A673 (cell line): ENCODE measurements at regions not wholly inside any gene's neighbourhood (a gene's known extent, or its start where the extent isn't known, plus 50 kb on each side); places are given as distances from the start of the nearest gene placed in this dataset.

Source experiments
- BruUV-seq: library from RNA; stranded (reverse); fragments of 400-500 nt; replicated peaks from 2 replicates; lab custom pipeline; 2021; lab: Mats Ljungman, UMichigan
- CTCF ChIA-PET: fragments of 300-600 bp; sonication (Branson Sonifier 250); formaldehyde crosslinking; loops from one replicate; lab custom pipeline; 2022; ENCODE audit warnings: antibody characterized with exemption; lab: Charles Lee
- POLR2A ChIA-PET: fragments of 300-600 bp; sonication (Branson Sonifier 250); formaldehyde crosslinking; loops from one replicate; lab custom pipeline; 2022; ENCODE audit warnings: antibody characterized with exemption; ENCODE audit not compliant: low non-redundant PET; lab: Charles Lee
- DNase-seq: peaks from one replicate; pipeline ENCODE4 v3.0.0-alpha.2; 2015; ENCODE audit warnings: low spot score
- H3K27ac ChIP-seq: fragments of 200-600 bp; sonication (generic); 2 replicates; pipeline ENCODE4 v1.5.1; 2016; ENCODE audit warnings: mixed run types, low read depth, mild to moderate bottlenecking, mixed read lengths, antibody characterized with exemption, low read length; ENCODE audit not compliant: poor library complexity, severe bottlenecking
- H3K27me3 ChIP-seq: fragments of 200-600 bp; sonication (generic); replicated peaks from 2 replicates; pipeline ENCODE4 v1.6.1; 2017; ENCODE audit warnings: mixed run types, low read depth, mild to moderate bottlenecking, mixed read lengths, antibody characterized with exemption, low read length; ENCODE audit not compliant: insufficient read depth, poor library complexity
- H3K36me3 ChIP-seq: fragments of 200-600 bp; sonication (generic); 2 replicates; pipeline ENCODE4 v1.6.1; 2016; ENCODE audit warnings: mixed run types, mild to moderate bottlenecking, mixed read lengths, antibody characterized with exemption, low read length; ENCODE audit not compliant: insufficient read depth, poor library complexity, severe bottlenecking
- H3K4me1 ChIP-seq: fragments of 200-600 bp; sonication (generic); 2 replicates; pipeline ENCODE4 v1.6.1; 2017; ENCODE audit warnings: mixed run types, mild to moderate bottlenecking, mixed read lengths, antibody characterized with exemption, low read length; ENCODE audit not compliant: insufficient read depth, poor library complexity, severe bottlenecking
- H3K4me3 ChIP-seq: fragments of 200-600 bp; sonication (generic); 2 replicates; pipeline ENCODE4 v1.5.1; 2016; ENCODE audit warnings: low read depth, mixed run types, mild to moderate bottlenecking, mixed read lengths, low read length; ENCODE audit not compliant: poor library complexity, severe bottlenecking
- H3K9me3 ChIP-seq: fragments of 200-600 bp; sonication (generic); 2 replicates; pipeline ENCODE4 v1.6.1; 2016; ENCODE audit warnings: mixed run types, low read depth, mild to moderate bottlenecking, mixed read lengths, antibody characterized with exemption, low read length; ENCODE audit not compliant: poor library complexity, severe bottlenecking
- EZH2 ChIP-seq: fragments of 200-600 bp; sonication (generic); IDR thresholded peaks from 2 replicates; pipeline ENCODE4 v1.6.1; 2017; ENCODE audit warnings: borderline replicate concordance, low read depth, mild to moderate bottlenecking, mixed read lengths, antibody characterized with exemption, low read length; ENCODE audit not compliant: poor library complexity, severe bottlenecking
- intact Hi-C: fragments of 100-400 bp; cut with micrococcal nuclease; formaldehyde crosslinking; loops from one replicate; pipeline ENCODE4 v1.10.0; 2022; ENCODE audit not compliant: unreplicated experiment
- TF ChIP-seq, protein P1 (sequence below): fragments of 300-800, 200-600 bp; sonication (generic); conservative IDR thresholded peaks from 2 replicates; pipeline ENCODE4 v1.5.1; 2017; ENCODE audit warnings: low read depth, mild to moderate bottlenecking, antibody characterized with exemption, low read length, moderate library complexity, mixed read lengths

DNA sequence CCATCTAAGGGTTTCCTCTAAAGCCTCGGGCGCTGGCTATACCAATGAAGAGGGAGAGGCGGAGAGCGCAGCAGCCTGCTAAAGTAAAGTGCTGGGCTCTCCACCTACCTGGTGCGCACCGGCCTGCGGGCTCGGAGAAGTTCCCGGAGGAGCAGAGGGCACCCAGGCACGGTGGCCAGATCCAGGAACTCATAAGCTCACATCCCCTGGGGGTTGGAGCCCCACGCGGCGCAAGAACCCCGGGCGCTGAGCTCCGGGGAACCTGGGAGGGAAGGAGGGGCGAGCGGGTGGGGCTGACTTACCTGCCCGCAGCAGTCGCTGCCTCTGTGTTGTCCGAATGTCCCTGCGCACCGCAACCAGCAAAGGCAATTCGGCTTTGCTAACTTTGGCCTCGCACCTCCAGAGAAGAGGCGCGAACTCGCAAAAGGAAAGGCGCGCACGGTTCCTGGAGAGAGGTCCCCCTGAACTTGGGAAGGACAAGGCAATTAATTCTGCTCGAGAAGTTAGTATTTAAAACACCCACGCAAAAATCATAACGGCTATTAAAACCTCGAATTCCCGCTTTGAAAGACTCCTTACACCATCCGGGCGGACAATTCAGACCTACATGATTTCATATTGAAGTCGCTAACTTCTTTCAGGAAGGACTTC is 127.6 kb upstream of the C11orf58 start:
- TF ChIP-seq, protein P1, sequence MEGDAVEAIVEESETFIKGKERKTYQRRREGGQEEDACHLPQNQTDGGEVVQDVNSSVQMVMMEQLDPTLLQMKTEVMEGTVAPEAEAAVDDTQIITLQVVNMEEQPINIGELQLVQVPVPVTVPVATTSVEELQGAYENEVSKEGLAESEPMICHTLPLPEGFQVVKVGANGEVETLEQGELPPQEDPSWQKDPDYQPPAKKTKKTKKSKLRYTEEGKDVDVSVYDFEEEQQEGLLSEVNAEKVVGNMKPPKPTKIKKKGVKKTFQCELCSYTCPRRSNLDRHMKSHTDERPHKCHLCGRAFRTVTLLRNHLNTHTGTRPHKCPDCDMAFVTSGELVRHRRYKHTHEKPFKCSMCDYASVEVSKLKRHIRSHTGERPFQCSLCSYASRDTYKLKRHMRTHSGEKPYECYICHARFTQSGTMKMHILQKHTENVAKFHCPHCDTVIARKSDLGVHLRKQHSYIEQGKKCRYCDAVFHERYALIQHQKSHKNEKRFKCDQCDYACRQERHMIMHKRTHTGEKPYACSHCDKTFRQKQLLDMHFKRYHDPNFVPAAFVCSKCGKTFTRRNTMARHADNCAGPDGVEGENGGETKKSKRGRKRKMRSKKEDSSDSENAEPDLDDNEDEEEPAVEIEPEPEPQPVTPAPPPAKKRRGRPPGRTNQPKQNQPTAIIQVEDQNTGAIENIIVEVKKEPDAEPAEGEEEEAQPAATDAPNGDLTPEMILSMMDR = no peak
- TF ChIP-seq EZH2 = no peak
- no peaks in the 10 kb centered on the region for H3K36me3 ChIP-seq
- CTCF ChIA-PET = no interaction called here
- intact Hi-C loops = loop anchor here (5.0 kb wide), 2 partner anchors 589 to 1334 kb away; no protein-coding TSS in a partner anchor
- H3K4me3 ChIP-seq = peak overlapping the region; percentile 61
- H3K27me3 ChIP-seq = no peaks in the 10 kb centered on the region
- peaks cover 14% of the 10 kb centered on the region for H3K4me1 ChIP-seq
- no peak for DNase-seq
- POLR2A ChIA-PET = no interaction called here
- no TSS peak for BruUV-seq
- no peaks in the 10 kb centered on the region for H3K9me3 ChIP-seq
- no peak overlapping the region for H3K27ac ChIP-seq

DNA sequence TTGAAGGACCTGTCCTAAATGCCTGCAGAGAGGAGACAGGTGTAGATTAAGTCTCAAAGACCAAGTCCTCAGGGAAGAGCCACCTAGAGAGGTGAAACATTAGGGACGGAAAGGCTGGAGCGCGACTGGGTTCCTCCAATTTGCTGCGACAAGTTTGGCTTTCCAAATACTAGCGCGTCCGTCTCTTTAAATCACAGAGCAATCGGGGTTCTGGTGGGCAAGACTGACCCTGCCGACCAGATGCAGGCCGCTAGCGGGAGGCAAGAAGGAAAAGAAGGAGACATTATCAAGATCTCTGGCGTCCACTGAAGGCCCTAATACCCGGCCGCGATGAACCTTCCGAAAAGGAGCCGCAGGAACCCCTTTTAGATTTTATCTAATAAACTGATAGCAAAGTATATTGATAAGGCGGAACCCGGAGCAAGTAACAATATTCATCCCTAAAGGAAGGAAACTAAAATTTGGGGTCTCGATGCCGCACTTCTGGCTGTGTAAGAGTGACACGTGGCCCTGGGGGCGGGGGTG is 128.2 kb upstream of the C11orf58 start:
- Histone ChIP-seq H3K36me3 (no peaks in the 10 kb centered on the region), H3K4me3 (no peak overlapping the region), H3K27ac (no peak overlapping the region), H3K9me3 (no peaks in the 10 kb centered on the region), H3K27me3 (no peaks in the 10 kb centered on the region), H3K4me1 (peaks cover 14% of the 10 kb centered on the region)
- DNase-seq = no peak
- TF ChIP-seq EZH2 = no peak
- TF ChIP-seq, protein P1 = no peak
- ChIA-PET POLR2A (no interaction called here), CTCF (no interaction called here)
- intact Hi-C loops = loop anchor here (5.0 kb wide), 2 partner anchors 588 to 1333 kb away; no protein-coding TSS in a partner anchor
- BruUV-seq = no TSS peak

DNA sequence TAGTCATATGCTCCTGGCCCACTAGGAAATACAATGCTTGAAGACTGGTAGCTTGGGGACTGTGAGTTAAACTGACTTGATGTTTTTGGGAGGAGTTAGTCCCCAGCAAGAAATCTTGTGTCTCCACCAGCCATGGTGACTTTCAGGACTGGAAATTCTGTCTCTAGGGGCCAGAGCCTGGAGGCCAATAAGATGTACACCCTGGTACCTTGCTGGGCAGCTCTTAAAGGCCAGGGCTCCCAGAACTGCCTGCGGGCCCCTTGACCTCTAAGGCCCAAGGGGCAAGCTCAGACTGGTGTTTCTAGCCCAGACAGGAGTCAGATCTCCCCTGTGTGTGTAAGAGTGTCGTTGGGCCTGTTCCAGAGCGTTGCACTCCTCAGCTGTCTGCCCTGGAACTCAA is 128.7 kb upstream of the C11orf58 start:
- BruUV-seq = no TSS peak
- intact Hi-C loops = loop anchor here (5.0 to 10.0 kb wide), 5 partner anchors 155 to 1332 kb away; no protein-coding TSS in a partner anchor
- ChIA-PET POLR2A (no interaction called here), CTCF (no interaction called here)
- no peak for TF ChIP-seq EZH2
- TF ChIP-seq, protein P1 = no peak
- Histone ChIP-seq H3K4me1 (peaks cover 14% of the 10 kb centered on the region), H3K4me3 (no peak overlapping the region), H3K27ac (no peak overlapping the region), H3K9me3 (no peaks in the 10 kb centered on the region), H3K27me3 (no peaks in the 10 kb centered on the region), H3K36me3 (no peaks in the 10 kb centered on the region)
- DNase-seq = no peak
